Cerebellar nuclear complex (tissue), 1 donor: ENCODE measurements at regions not wholly inside any gene's neighbourhood (a gene's known extent, or its start where the extent isn't known, plus 50 kb on each side); places are given as distances from the start of the nearest gene placed in this dataset.

ENCODE experiments used
- DNase-seq, 2 experiments: peaks; one replicate each; lab custom pipeline; 2025; lab: John Stamatoyannopoulos, UW

GRCh38 chr2:239626961-239627592 is 226.3 kb upstream of the HDAC4 start:
- no peak for DNase-seq

- no peak for DNase-seq
Observed at GRCh38 chr2:239625971-239626734, 225.3 kb upstream of the HDAC4 start.

GRCh38 chr2:239625156-239625845 is 224.5 kb upstream of the HDAC4 start:
- DNase-seq: no peak

- no peak for DNase-seq
Observed at GRCh38 chr2:239621611-239622010, 220.8 kb upstream of the HDAC4 start.

GRCh38 chr2:239619369-239619768 is 218.5 kb upstream of the HDAC4 start:
- no peak for DNase-seq

GRCh38 chr2:239616729-239617128 is 215.9 kb upstream of the HDAC4 start:
- no peak for DNase-seq

- DNase-seq: no peak
Observed at GRCh38 chr2:239612133-239612532, 211.3 kb upstream of the HDAC4 start.

GRCh38 chr2:239611222-239611795 is 210.5 kb upstream of the HDAC4 start:
- no peak for DNase-seq

GRCh38 chr2:239610457-239611221 is 209.8 kb upstream of the HDAC4 start:
- DNase-seq: no peak

- DNase-seq: no peak
Observed at GRCh38 chr2:239609607-239610310, 208.9 kb upstream of the HDAC4 start.

GRCh38 chr2:239609162-239609561 is 208.3 kb upstream of the HDAC4 start:
- no peak for DNase-seq

- no peak for DNase-seq
Observed at GRCh38 chr2:239608723-239609122, 207.9 kb upstream of the HDAC4 start.

GRCh38 chr2:239608260-239608659 is 207.4 kb upstream of the HDAC4 start:
- no peak for DNase-seq

GRCh38 chr2:239607517-239608191 is 206.8 kb upstream of the HDAC4 start:
- DNase-seq: no peak

GRCh38 chr2:239606741-239607516 is 206.1 kb upstream of the HDAC4 start:
- no peak for DNase-seq

- DNase-seq: no peak
Observed at GRCh38 chr2:239605976-239606375, 205.2 kb upstream of the HDAC4 start.

- DNase-seq: no peak
Observed at GRCh38 chr2:239605409-239605808, 204.6 kb upstream of the HDAC4 start.

- no peak for DNase-seq
Observed at GRCh38 chr2:239604861-239605260, 204.0 kb upstream of the HDAC4 start.

GRCh38 chr2:239603411-239604356 is 202.9 kb upstream of the HDAC4 start:
- no peak for DNase-seq
